ENCODE measurements at regions not wholly inside any gene's neighbourhood (a gene's known extent, or its start where the extent isn't known, plus 50 kb on each side); places are given as distances from the start of the nearest gene placed in this dataset.

DNA sequence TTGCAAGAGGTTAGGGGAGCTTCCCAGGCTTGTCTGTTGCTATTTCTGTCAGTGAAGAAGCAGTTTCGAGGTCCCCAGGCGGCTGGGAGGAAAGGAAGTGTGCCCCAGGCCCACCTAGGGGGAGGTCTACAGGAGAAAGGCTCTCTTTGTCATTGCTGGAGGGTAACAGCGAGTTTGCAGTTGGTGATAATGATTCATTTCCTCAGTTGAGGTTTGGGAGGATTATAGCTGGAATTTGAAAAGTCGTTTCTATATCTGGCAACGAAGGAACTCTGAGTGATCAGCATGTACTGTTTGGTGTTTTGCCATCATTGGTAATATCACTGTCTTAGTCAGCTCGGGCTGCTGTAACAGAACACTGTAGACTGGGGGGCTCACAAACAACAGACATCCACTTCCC, 65.5 kb upstream of the UBE3A start:
- DNase-seq (ENCODE audit: low spot score): no peak

DNA sequence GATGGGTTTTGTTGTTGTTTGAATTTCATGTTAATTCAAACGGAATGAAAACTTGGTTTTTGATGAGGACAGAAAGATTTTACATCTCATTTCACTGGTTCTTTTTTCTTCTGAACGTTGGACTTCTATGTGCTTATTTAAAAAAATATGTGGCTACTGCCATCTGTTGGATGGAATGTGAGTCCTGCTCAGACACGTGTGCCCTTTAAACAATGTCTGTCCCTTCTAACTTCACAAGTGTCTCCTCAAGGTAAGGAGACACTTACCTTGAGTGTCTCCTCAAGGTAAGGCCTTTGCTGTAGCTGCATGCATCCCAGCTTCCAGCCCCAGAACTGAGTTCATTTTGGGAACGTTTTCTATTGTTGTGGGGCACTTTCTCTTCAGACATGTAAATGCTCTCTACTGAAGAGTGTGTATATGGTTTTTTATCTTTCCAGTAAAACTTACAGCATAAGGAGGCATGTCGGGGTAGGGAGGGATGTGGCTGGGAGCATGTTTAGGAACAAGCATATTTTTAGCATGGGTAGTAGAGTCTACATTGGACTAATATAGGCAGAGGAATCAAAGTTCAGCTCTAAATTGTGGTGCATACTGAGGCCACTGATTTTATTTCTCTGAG, 63.1 kb upstream of the UBE3A start:
- DNase-seq (ENCODE audit: low spot score): peak; percentile 54

DNA sequence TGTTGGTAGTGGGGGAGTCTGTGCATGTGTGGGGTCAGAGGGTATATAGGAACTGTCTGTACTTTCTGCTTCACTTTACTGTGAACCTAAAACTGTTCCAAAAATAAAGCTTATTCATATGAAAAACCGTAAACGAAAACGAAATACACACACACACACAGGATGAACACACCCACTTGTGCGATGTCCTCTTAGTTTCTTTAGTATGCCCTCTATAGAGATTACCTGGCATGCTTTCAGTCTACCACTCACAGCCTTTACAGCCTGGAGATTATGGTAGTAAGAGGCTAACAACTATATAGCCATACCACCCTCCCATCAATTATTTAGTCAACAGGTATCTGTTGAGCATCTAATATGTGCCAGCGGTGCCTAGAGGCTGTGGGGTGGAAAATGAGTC, 60.0 kb upstream of the UBE3A start:
- no peak for DNase-seq (ENCODE audit: low spot score)

DNA sequence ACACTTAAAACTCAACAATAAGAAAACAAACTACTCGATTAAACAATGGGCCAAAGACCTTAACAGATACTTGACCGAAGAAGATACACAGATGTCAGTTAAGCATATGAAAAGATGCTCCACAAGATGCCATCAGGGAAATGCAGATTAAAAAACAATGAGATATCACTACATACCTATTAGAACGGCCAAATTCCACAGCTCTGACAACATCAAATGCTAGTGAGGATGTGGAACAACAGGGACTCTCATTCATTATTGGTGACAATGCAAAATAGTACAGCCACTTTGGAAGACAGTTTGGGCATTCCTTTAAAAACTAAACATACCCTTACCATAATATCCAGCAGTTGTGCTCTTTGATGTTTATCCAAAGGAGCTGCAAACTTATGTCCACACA, 59.1 kb upstream of the UBE3A start:
- no peak for DNase-seq (ENCODE audit: low spot score)

GRCh38 chr15:25493823-25494526, 55.2 kb upstream of the UBE3A start:
- DNase-seq (ENCODE audit: low spot score): no peak

DNA sequence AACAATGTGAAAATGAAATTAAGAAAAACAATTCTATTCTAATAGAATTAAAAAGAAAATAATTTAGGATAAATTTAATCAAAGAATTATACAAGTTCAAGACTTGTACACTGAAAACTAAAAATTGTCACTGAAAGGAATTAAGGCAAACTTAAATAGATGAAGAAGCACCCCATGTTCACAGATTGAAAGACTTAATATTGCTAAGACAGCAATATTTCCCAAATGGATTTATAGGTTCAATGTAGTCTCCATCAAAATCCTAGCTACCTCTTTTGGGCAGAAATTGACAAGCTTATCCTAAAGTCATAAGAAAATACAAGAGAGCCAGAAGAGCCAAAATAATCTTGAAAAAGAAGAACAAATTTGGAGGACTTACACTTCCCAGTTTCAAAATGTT, 53.5 kb upstream of the UBE3A start:
- DNase-seq (ENCODE audit: low spot score): no peak

Measured in LoVo (cell line).